IPS DF 19.7 (cell line): ENCODE measurements at regions not wholly inside any gene's neighbourhood (a gene's known extent, or its start where the extent isn't known, plus 50 kb on each side); places are given as distances from the start of the nearest gene placed in this dataset.
A peak's percentile ranks its signal among the peaks of the same experiment; 100 is the strongest.

Source experiments
- DNase-seq: peaks from one replicate; pipeline ENCODE4 v3.0.0-alpha.2; 2013; ENCODE audit warnings: low read depth, low spot score

DNA sequence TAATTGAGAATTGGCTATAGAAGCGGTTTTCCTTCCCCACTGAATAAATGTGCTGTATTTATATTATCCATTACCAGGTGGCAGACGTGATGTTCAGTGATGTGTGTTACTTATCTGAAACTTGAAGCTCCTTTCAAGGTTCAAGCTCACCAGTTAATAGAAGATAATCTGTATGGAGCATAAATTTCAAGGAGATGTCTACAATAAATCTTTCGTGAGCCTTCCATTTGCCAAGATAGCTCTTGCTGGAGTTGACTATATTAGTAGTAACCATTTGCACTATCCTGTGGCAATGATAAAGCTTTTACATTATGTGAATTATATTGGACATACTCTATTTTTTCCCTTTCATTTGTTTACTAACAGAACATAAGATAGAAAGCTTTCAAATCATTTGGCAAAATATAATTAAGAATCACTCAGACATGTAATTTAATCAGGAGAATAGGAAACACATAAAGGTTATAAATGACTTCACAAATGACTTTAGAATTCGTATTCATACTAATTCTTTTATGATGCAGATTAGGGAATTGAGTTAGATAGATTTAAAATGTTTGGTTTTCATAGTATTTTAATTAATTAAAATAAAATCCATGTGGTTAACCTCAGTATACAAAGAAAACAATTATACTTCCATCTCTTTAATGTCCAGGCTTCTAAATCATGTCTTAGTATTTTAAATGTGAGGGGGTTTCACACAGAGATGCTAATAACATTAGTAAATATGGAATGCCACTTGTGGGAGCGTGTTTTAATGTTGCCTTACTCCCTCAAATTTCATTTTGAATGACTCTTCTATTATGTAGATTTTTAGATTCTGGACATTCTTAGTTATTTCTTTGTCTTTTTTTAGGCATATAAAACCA is 664.4 kb upstream of the CDH8 start:
- DNase-seq = no peak

- DNase-seq = no peak
These were observed 656.4 kb upstream of the CDH8 start for GRCh38 chr16:62692685-62693084.

- DNase-seq = no peak
These were observed 645.6 kb upstream of the CDH8 start for GRCh38 chr16:62681819-62682218.

DNA sequence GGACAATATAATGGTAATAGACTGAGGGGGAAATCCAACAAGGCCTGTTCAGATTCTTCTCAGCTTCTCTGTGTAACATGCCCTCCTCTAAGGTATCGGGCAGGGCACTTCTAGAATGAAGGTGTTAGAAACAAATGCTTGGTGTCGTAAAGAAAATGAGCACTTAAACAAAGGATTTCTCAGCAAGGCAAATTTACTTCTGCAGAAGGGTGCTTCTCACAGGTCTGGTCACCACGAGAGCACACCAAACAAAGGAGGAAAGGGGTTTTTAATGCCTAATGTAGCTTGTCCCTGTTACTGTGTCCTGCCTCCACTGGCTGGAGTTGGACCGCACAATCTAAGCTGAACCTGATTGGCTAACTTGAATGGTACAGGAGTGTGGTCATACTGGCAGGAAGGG is 642.6 kb upstream of the CDH8 start:
- no peak for DNase-seq

DNA sequence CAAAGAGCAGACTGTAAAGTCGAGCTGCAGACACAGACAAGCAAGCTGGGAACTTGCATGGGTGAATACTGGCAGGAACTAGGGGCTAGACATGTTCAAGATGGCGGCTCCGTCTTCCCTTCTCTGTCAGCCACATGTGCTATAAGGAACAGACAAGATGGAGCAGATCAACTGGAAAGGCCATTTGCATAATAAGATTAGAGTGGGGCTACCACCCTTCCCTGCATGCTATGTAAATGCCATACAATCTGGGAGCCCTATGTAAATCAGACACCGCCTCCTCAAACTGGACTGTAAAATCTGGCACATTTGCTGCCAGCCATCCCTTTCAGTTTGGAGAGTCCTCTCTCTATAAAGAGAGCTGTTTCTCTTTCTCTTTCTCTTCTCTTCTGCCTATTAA is 640.1 kb upstream of the CDH8 start:
- no peak for DNase-seq

DNA sequence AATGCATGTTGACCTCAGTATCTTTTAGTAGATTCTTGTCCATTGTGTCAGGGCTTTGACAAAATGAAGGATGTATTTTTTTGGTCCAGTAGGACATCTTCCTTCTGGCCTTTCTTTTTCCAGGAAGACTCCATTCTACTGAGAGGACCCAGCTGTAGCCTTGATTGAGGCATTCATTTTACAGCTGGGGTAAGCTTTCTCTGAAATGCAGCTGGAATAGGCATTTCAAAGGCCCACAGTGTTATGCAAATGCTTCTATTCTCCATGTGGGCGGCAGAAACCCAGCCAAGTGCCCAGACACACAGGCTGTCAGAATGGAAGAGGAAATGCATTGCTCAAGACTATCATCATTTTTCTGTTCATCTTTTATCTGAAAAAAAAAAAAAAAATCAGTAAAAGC is 629.0 kb upstream of the CDH8 start:
- DNase-seq = peak; percentile 76

DNA sequence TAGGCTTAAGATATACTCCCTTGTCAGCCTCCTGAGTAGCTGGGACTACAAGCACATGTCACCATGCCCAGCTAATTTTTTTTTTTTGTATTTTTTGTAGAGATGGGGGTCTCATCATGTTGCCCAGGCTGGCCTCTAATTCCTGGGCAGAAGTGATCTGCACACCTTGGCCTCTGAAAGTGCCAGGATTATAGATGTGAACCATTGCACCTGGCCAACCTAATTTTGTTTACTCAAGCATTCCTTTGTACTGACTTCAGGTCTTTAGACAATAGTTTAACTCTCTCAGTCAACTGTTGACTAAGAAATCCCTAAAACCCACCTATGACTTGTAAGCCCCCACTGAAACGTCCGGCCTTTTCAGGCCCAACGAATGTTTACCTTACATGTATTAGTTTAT is 628.3 kb upstream of the CDH8 start:
- DNase-seq = no peak

- no peak for DNase-seq
These were observed 625.2 kb upstream of the CDH8 start for GRCh38 chr16:62661435-62661834.

DNA sequence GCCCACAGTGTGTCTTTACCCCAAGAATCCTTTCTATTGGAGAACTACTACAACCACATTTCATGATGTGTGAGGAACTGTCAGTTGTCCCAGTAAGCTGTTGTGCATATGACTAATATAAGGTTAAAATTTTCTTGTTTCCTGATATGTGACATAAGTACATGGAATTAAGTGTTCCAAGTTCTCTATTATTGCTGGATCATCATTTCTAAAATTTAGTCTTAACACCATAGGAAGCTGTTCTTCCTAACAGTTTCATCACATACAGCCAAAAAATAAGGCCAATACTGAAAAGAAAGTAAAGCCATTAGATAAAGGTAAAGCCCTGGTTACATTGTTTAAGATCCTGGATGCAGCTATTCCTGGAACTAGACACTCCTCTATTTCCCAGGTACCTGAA is 620.9 kb upstream of the CDH8 start:
- no peak for DNase-seq

- no peak for DNase-seq
These were observed 616.3 kb upstream of the CDH8 start for GRCh38 chr16:62652441-62653120.

GRCh38 chr16:62648256-62648655 is 612.0 kb upstream of the CDH8 start:
- DNase-seq = no peak

GRCh38 chr16:62644030-62644812 is 608.0 kb upstream of the CDH8 start:
- DNase-seq = no peak

GRCh38 chr16:62642677-62643076 is 606.4 kb upstream of the CDH8 start:
- DNase-seq = no peak

- DNase-seq = no peak
These were observed 603.7 kb upstream of the CDH8 start for GRCh38 chr16:62639890-62640289.

- no peak for DNase-seq
These were observed 603.0 kb upstream of the CDH8 start for GRCh38 chr16:62638964-62639870.

GRCh38 chr16:62638324-62638911 is 602.2 kb upstream of the CDH8 start:
- no peak for DNase-seq

DNA sequence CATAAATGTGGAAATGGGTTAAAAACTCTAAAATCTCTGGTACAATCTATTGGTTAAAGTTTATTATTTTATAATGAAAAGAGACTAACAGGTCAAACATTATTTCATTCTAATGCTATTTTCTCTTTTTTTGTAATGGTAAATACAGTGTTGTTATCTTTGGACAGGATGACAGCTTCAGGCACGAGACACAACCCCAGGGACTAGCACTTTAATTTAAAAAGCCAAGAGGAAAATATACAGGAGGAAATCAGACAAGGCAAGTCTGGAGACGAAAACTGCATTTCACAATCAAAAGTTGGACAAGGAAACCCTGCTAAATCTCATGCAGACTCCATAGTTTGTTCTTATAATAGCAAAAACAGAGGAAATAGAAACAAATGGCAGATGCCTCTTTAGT is 589.1 kb upstream of the CDH8 start:
- no peak for DNase-seq

DNA sequence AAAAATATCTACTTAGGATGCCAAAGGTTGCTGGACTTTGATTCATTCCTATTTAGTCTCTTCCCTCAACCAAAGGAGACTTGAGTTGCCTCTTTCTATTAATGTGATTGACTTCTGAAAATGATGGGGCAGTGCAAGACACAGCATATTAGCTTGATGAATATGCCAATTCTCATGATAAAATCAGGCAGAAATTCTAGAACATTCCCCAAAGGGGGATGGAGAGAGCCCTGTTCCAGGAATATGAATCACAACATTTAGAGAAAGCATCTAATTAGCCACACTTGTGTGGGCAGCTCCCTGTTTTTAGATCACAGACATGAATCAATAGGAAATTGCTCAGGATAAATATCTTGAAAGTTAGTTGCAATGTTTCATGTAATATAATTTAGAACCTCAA is 584.0 kb upstream of the CDH8 start:
- no peak for DNase-seq

GRCh38 chr16:62615526-62615925 is 579.3 kb upstream of the CDH8 start:
- no peak for DNase-seq

GRCh38 chr16:62610291-62610690 is 574.1 kb upstream of the CDH8 start:
- no peak for DNase-seq

DNA sequence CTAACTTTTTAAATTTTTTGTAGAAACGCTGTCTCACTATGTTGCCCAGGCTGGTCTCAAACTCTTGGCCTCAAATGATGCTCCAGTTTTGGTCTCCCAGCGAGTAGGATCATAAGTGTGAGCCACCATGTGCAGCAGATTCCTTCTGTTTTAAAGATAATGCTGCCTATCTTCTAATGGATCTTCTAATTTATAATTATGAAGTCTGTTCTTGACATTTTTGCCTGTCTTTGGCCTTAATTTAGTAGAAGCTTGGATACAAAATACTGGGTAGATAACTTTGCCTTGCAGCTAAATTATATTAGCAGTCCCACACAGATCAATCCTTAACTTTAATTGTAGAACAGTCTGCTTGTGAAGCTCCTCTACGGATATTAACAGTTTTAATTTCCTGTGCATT is 566.6 kb upstream of the CDH8 start:
- no peak for DNase-seq
